Skeletal muscle cell (primary cell): ENCODE measurements at regions not wholly inside any gene's neighbourhood (a gene's known extent, or its start where the extent isn't known, plus 50 kb on each side); places are given as distances from the start of the nearest gene placed in this dataset.
A peak's percentile ranks its signal among the peaks of the same experiment; 100 is the strongest.
"Not testable (repeated sequence)": the region's sequence is repeated elsewhere in the genome, so short reads cannot be mapped to it uniquely, and the experiment has no call there.

Source experiments
- DNase-seq: peaks from one replicate; pipeline ENCODE4 v3.0.0-alpha.2; 2010; ENCODE audit warnings: low read depth
- H3K4me3 ChIP-seq: 2 replicates; pipeline ENCODE4 v1.5.1; 2011; ENCODE audit warnings: low read depth, mild to moderate bottlenecking, control low read depth, low read length, moderate library complexity

- no peak for DNase-seq
- H3K4me3 ChIP-seq, result no peak overlapping the region
These were observed 99.6 kb downstream of the CAPZA3 start for GRCh38 chr12:18837505-18837904.

GRCh38 chr12:18840997-18841396 is 103.1 kb downstream of the CAPZA3 start:
- H3K4me3 ChIP-seq, DNase-seq: not testable (repeated sequence)

GRCh38 chr12:18849080-18849479 is 111.2 kb downstream of the CAPZA3 start:
- peak; percentile 70 for DNase-seq
- no peak overlapping the region for H3K4me3 ChIP-seq

GRCh38 chr12:18849761-18850160 is 111.8 kb downstream of the CAPZA3 start:
- no peak overlapping the region for H3K4me3 ChIP-seq
- DNase-seq, result no peak

- no peak overlapping the region for H3K4me3 ChIP-seq
- DNase-seq, result no peak
These were observed 112.8 kb downstream of the CAPZA3 start for GRCh38 chr12:18850752-18851151.

- no peak for DNase-seq
- no peak overlapping the region for H3K4me3 ChIP-seq
These were observed 113.4 kb downstream of the CAPZA3 start for GRCh38 chr12:18851271-18851670.

GRCh38 chr12:18853570-18854366 is 115.8 kb downstream of the CAPZA3 start:
- DNase-seq, result no peak
- H3K4me3 ChIP-seq, result no peak overlapping the region

- no peak for DNase-seq
- H3K4me3 ChIP-seq, result no peak overlapping the region
These were observed 119.7 kb downstream of the CAPZA3 start for GRCh38 chr12:18857656-18858055.

GRCh38 chr12:18859400-18859799 is 121.5 kb downstream of the CAPZA3 start:
- H3K4me3 ChIP-seq, result no peak overlapping the region
- no peak for DNase-seq

- no peak for DNase-seq
- no peak overlapping the region for H3K4me3 ChIP-seq
These were observed 123.5 kb downstream of the CAPZA3 start for GRCh38 chr12:18861287-18861858.

GRCh38 chr12:18863769-18864500 is 126.0 kb downstream of the CAPZA3 start:
- H3K4me3 ChIP-seq, result no peak overlapping the region
- DNase-seq, result no peak

GRCh38 chr12:18864900-18865561 is 127.1 kb downstream of the CAPZA3 start:
- DNase-seq, result peak; percentile 17
- no peak overlapping the region for H3K4me3 ChIP-seq

- DNase-seq, result no peak
- H3K4me3 ChIP-seq, result no peak overlapping the region
These were observed 130.8 kb downstream of the CAPZA3 start for GRCh38 chr12:18868717-18869116.

GRCh38 chr12:18872770-18873169 is 134.9 kb downstream of the CAPZA3 start:
- no peak overlapping the region for H3K4me3 ChIP-seq
- DNase-seq, result no peak

GRCh38 chr12:18878676-18879180 is 140.8 kb downstream of the CAPZA3 start:
- no peak overlapping the region for H3K4me3 ChIP-seq
- DNase-seq, result no peak

GRCh38 chr12:18882690-18883089 is 144.8 kb downstream of the CAPZA3 start:
- DNase-seq, result no peak
- H3K4me3 ChIP-seq, result no peak overlapping the region

GRCh38 chr12:18886962-18887361 is 149.0 kb downstream of the CAPZA3 start:
- no peak overlapping the region for H3K4me3 ChIP-seq
- no peak for DNase-seq

GRCh38 chr12:18887368-18887767 is 149.4 kb downstream of the CAPZA3 start:
- no peak for DNase-seq
- H3K4me3 ChIP-seq, result no peak overlapping the region

GRCh38 chr12:18888047-18888446 is 150.1 kb downstream of the CAPZA3 start:
- H3K4me3 ChIP-seq, result no peak overlapping the region
- no peak for DNase-seq

- DNase-seq, result not testable (repeated sequence)
These were observed 152.7 kb downstream of the CAPZA3 start for GRCh38 chr12:18890621-18891020.

More at GRCh38 chr12:18890621-18891020, 152.7 kb downstream of the CAPZA3 start:
- not testable (repeated sequence) for H3K4me3 ChIP-seq
